ENCODE measurements at regions not wholly inside any gene's neighbourhood (a gene's known extent, or its start where the extent isn't known, plus 50 kb on each side); places are given as distances from the start of the nearest gene placed in this dataset.
A peak's percentile ranks its signal among the peaks of the same experiment; 100 is the strongest.

DNA sequence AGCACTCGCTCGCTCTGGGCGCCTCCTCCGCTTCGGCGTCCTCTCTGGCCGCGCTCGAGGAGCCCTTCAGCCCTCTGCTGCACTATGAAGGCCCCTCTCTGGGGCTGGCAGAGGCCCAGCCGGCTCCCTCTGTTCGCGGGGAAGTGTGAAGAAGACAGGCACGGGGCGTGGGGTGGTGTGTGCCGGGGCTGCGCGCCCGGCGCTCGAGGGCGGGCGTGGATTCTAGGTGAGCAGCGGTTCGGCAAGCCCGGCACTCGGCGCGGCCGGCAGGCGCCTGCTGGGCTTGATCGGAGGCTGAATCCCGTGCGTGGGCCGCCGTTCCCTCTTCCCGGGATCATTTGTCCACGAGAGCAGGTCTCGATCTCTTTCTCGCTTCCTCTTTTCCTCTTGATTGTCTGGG lies 153.0 kb downstream of the SLC35B3 start:
- Histone ChIP-seq H3K9me3 (ENCODE audit: control insufficient read depth, low read depth, low read length) (no peaks in the 10 kb centered on the region), H3K4ac (ENCODE audit: low read depth, low read length) (no peak overlapping the region), H3K18ac (ENCODE audit: insufficient read length, low read depth, low read length) (no peak overlapping the region), H3K4me2 (ENCODE audit: insufficient read depth, insufficient read length, low read length) (no peak overlapping the region), H3K23me2 (ENCODE audit: insufficient read length, low read depth, low read length, poor library complexity, severe bottlenecking) (no peaks in the 10 kb centered on the region), H2AK5ac (ENCODE audit: insufficient read length, low read length) (no peak overlapping the region), H4K20me1 (ENCODE audit: control insufficient read depth, insufficient read depth, insufficient read length) (no peaks in the 10 kb centered on the region), H3K4me1 (ENCODE audit: insufficient read depth, low read length) (peaks cover 15% of the 10 kb centered on the region), H2BK12ac (ENCODE audit: insufficient read length, low read depth, low read length) (no peak overlapping the region), H4K5ac (ENCODE audit: insufficient read length, low read depth, low read length) (no peak overlapping the region), H2BK20ac (ENCODE audit: low read depth, low read length, poor library complexity, severe bottlenecking) (no peak overlapping the region), H3K56ac (ENCODE audit: insufficient read length, low read depth, low read length) (no peak overlapping the region), H2BK15ac (ENCODE audit: low read depth, low read length) (no peak overlapping the region), H3K27me3 (ENCODE audit: insufficient read depth, low read length) (no peaks in the 10 kb centered on the region), H3T11ph (ENCODE audit: low read length) (no peak overlapping the region), H4K91ac (ENCODE audit: insufficient read length, low read depth, low read length) (no peak overlapping the region), H3K79me2 (ENCODE audit: insufficient read depth, low read length) (no peaks in the 10 kb centered on the region), H2AFZ (ENCODE audit: low read length) (no peak overlapping the region), H3K27ac (ENCODE audit: insufficient read length, low read depth, low read length) (no peak overlapping the region), H3K23ac (ENCODE audit: insufficient read length, low read depth, low read length) (no peak overlapping the region), H3K9ac (ENCODE audit: extremely low read depth, insufficient read length, low read length) (no peak overlapping the region), H4K8ac (replicated peaks; ENCODE audit: insufficient read length, low read depth, low read length) (no peak overlapping the region), H3K79me1 (ENCODE audit: insufficient read depth, low read depth, low read length, poor library complexity, severe bottlenecking) (no peaks in the 10 kb centered on the region), H2BK5ac (ENCODE audit: insufficient read length, low read length) (no peak overlapping the region), H3K14ac (ENCODE audit: insufficient read depth, low read length) (no peak overlapping the region), H2BK120ac (ENCODE audit: low read depth, low read length, poor library complexity, severe bottlenecking) (no peak overlapping the region)
- no peak for DNase-seq
- Mint-ChIP-seq H3K36me3 (ENCODE audit: insufficient read depth in 1 of 3, low read depth in 3 of 3) (peaks cover 5 to 8% (median 6%) of the 10 kb centered on the region in 3 experiments; a peak in 6 of 7 replicates), H3K4me3 (no peak overlapping the region), H3K9me3 (peaks cover 0 to 6% of the 10 kb centered on the region in 2 experiments; a peak in 4 of 5 replicates), H3K27me3 (ENCODE audit: low read depth) (no peaks in the 10 kb centered on the region), H3K27ac (peak overlapping the region in 1 of 3 experiments; percentile 70; a peak in 1 of 7 replicates), H3K4me1 (peaks cover 25 to 28% of the 10 kb centered on the region in 2 experiments)
- TF ChIP-seq, protein P1, sequence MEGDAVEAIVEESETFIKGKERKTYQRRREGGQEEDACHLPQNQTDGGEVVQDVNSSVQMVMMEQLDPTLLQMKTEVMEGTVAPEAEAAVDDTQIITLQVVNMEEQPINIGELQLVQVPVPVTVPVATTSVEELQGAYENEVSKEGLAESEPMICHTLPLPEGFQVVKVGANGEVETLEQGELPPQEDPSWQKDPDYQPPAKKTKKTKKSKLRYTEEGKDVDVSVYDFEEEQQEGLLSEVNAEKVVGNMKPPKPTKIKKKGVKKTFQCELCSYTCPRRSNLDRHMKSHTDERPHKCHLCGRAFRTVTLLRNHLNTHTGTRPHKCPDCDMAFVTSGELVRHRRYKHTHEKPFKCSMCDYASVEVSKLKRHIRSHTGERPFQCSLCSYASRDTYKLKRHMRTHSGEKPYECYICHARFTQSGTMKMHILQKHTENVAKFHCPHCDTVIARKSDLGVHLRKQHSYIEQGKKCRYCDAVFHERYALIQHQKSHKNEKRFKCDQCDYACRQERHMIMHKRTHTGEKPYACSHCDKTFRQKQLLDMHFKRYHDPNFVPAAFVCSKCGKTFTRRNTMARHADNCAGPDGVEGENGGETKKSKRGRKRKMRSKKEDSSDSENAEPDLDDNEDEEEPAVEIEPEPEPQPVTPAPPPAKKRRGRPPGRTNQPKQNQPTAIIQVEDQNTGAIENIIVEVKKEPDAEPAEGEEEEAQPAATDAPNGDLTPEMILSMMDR (conservative IDR thresholded peaks at IDR 0.05): no peak
- no CpG with 5 or more reads among the region's 39 CpGs for WGBS (ENCODE audit: extremely low coverage, insufficient read length, low lambda C conversion rate)

All from H9 (cell line).